GM23338 (cell line): ENCODE measurements at regions not wholly inside any gene's neighbourhood (a gene's known extent, or its start where the extent isn't known, plus 50 kb on each side); places are given as distances from the start of the nearest gene placed in this dataset.

Experiments used
- CREB1 ChIP-seq: fragments of 250-450 bp; sonication (Bioruptor Pico); IDR thresholded peaks from 2 replicates; pipeline ENCODE4 v1.5.0; 2020; ENCODE audit warnings: low read depth, mild to moderate bottlenecking, moderate library complexity
- EZH2phosphoT487 ChIP-seq: fragments of 200-600 bp; sonication (generic); IDR thresholded peaks from one replicate; pipeline ENCODE4 v1.8.1; 2018; ENCODE audit warnings: antibody characterized with exemption; ENCODE audit not compliant: unreplicated experiment
- POLR2AphosphoS5 ChIP-seq: IDR thresholded peaks from 2 replicates; pipeline ENCODE4 v1.6.1; 2016; ENCODE audit warnings: antibody characterized with exemption, low read depth
- TF ChIP-seq, protein P1 (sequence below), 2 experiments: fragments of 200-600 bp in 1 of 2; sonication (generic) in 1 of 2; conservative IDR thresholded peaks; 2 replicates each; pipeline versions ENCODE4 v1.5.1 to v1.6.1; 2016 to 2017; ENCODE audit warnings: antibody characterized with exemption in 2 of 2, low read depth in 2 of 2, mild to moderate bottlenecking in 2 of 2, moderate library complexity in 1 of 2
- TF ChIP-seq, protein P2 (sequence below): IDR thresholded peaks from one replicate; pipeline ENCODE4 v1.6.1; 2018; ENCODE audit warnings: antibody characterized with exemption; ENCODE audit not compliant: unreplicated experiment
- TF ChIP-seq, protein P3 (sequence below): IDR thresholded peaks from 2 replicates; pipeline ENCODE4 v1.6.1; 2016; ENCODE audit warnings: antibody characterized with exemption

DNA sequence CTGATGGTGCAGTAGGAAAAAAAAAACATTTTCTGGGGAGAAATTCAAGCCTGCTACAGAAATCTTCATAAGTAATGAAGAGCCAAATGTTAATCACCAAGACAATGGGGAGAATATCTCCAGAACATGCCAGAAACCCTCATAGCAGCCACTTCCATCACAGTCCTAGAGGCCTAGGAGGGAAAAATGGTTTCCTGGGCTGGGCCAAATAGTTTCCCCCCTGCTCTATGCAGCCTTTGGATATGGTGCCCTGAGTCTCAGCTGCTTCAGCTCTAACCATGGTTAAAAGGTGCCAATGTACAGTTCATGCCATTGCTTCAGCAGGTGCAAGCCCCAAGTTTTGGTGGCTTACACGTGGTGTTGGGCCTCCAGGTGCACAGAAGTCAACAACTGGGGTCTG is 113.1 kb downstream of the ZNF648 start:
- TF ChIP-seq, protein P1, sequence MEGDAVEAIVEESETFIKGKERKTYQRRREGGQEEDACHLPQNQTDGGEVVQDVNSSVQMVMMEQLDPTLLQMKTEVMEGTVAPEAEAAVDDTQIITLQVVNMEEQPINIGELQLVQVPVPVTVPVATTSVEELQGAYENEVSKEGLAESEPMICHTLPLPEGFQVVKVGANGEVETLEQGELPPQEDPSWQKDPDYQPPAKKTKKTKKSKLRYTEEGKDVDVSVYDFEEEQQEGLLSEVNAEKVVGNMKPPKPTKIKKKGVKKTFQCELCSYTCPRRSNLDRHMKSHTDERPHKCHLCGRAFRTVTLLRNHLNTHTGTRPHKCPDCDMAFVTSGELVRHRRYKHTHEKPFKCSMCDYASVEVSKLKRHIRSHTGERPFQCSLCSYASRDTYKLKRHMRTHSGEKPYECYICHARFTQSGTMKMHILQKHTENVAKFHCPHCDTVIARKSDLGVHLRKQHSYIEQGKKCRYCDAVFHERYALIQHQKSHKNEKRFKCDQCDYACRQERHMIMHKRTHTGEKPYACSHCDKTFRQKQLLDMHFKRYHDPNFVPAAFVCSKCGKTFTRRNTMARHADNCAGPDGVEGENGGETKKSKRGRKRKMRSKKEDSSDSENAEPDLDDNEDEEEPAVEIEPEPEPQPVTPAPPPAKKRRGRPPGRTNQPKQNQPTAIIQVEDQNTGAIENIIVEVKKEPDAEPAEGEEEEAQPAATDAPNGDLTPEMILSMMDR (conservative IDR thresholded peaks at IDR 0.05; ENCODE audit: low read depth in 2 of 2): no peak
- TF ChIP-seq, protein P2, sequence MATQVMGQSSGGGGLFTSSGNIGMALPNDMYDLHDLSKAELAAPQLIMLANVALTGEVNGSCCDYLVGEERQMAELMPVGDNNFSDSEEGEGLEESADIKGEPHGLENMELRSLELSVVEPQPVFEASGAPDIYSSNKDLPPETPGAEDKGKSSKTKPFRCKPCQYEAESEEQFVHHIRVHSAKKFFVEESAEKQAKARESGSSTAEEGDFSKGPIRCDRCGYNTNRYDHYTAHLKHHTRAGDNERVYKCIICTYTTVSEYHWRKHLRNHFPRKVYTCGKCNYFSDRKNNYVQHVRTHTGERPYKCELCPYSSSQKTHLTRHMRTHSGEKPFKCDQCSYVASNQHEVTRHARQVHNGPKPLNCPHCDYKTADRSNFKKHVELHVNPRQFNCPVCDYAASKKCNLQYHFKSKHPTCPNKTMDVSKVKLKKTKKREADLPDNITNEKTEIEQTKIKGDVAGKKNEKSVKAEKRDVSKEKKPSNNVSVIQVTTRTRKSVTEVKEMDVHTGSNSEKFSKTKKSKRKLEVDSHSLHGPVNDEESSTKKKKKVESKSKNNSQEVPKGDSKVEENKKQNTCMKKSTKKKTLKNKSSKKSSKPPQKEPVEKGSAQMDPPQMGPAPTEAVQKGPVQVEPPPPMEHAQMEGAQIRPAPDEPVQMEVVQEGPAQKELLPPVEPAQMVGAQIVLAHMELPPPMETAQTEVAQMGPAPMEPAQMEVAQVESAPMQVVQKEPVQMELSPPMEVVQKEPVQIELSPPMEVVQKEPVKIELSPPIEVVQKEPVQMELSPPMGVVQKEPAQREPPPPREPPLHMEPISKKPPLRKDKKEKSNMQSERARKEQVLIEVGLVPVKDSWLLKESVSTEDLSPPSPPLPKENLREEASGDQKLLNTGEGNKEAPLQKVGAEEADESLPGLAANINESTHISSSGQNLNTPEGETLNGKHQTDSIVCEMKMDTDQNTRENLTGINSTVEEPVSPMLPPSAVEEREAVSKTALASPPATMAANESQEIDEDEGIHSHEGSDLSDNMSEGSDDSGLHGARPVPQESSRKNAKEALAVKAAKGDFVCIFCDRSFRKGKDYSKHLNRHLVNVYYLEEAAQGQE: no peak
- no peak for TF ChIP-seq POLR2AphosphoS5
- TF ChIP-seq EZH2phosphoT487: no peak
- TF ChIP-seq, protein P3, sequence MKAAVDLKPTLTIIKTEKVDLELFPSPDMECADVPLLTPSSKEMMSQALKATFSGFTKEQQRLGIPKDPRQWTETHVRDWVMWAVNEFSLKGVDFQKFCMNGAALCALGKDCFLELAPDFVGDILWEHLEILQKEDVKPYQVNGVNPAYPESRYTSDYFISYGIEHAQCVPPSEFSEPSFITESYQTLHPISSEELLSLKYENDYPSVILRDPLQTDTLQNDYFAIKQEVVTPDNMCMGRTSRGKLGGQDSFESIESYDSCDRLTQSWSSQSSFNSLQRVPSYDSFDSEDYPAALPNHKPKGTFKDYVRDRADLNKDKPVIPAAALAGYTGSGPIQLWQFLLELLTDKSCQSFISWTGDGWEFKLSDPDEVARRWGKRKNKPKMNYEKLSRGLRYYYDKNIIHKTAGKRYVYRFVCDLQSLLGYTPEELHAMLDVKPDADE: no peak
- no peak for TF ChIP-seq CREB1
